Mucosa of rectum (tissue), 2 donors: ENCODE measurements at regions not wholly inside any gene's neighbourhood (a gene's known extent, or its start where the extent isn't known, plus 50 kb on each side); places are given as distances from the start of the nearest gene placed in this dataset.

Experiments used
- H3K27ac ChIP-seq, 2 donors: one replicate each; pipeline ENCODE4 v1.7.0; 2013; ENCODE audit warnings: inconsistent platforms in 2 of 2, low read depth in 2 of 2, low read length in 2 of 2
- H3K27me3 ChIP-seq, 2 donors: one replicate each; pipeline ENCODE4 v1.7.0; 2013; ENCODE audit warnings: low read length in 2 of 2; ENCODE audit not compliant: control insufficient read depth in 2 of 2, insufficient read depth in 2 of 2
- H3K36me3 ChIP-seq, 2 donors: one replicate each; pipeline ENCODE4 v1.7.0; 2013; ENCODE audit warnings: low read length in 2 of 2; ENCODE audit not compliant: control insufficient read depth in 2 of 2, insufficient read depth in 2 of 2
- H3K4me1 ChIP-seq, 2 donors: one replicate each; pipeline ENCODE4 v1.7.0; 2013; ENCODE audit warnings: low read length in 2 of 2, mild to moderate bottlenecking in 1 of 2; ENCODE audit not compliant: control insufficient read depth in 2 of 2, insufficient read depth in 2 of 2
- H3K4me3 ChIP-seq, 2 donors: one replicate each; pipeline ENCODE4 v1.7.0; 2013; ENCODE audit warnings: low read length in 2 of 2
- H3K9ac ChIP-seq, 2 donors: one replicate each; pipeline ENCODE4 v1.7.0; 2013; ENCODE audit warnings: low read length in 2 of 2, low read depth in 1 of 2, mild to moderate bottlenecking in 1 of 2
- H3K9me3 ChIP-seq, 2 donors: one replicate each; pipeline ENCODE4 v1.7.0; 2013; ENCODE audit warnings: low read length in 2 of 2; ENCODE audit not compliant: control insufficient read depth in 2 of 2
- donor health status: healthy.
- donor health status: Normal muscosa, but diverticular disease.

- no peaks in the 10 kb centered on the region for H3K4me1 ChIP-seq
- no peak overlapping the region for H3K27ac ChIP-seq
- no peak overlapping the region for H3K4me3 ChIP-seq
- H3K27me3 ChIP-seq = no peaks in the 10 kb centered on the region
- no peaks in the 10 kb centered on the region for H3K36me3 ChIP-seq
- H3K9ac ChIP-seq = no peak overlapping the region
- H3K9me3 ChIP-seq = peaks cover 0 to 2% of the 10 kb centered on the region in 2 donors
Measured at GRCh38 chr3:117217760-117218316, 508.3 kb downstream of the TUSC7 start.

- H3K9ac ChIP-seq = no peak overlapping the region
- H3K27ac ChIP-seq = no peak overlapping the region
- no peaks in the 10 kb centered on the region for H3K9me3 ChIP-seq
- H3K27me3 ChIP-seq = no peaks in the 10 kb centered on the region
- no peak overlapping the region for H3K4me3 ChIP-seq
- no peaks in the 10 kb centered on the region for H3K36me3 ChIP-seq
- no peaks in the 10 kb centered on the region for H3K4me1 ChIP-seq
Measured at GRCh38 chr3:117218641-117219048, 509.1 kb downstream of the TUSC7 start.

DNA sequence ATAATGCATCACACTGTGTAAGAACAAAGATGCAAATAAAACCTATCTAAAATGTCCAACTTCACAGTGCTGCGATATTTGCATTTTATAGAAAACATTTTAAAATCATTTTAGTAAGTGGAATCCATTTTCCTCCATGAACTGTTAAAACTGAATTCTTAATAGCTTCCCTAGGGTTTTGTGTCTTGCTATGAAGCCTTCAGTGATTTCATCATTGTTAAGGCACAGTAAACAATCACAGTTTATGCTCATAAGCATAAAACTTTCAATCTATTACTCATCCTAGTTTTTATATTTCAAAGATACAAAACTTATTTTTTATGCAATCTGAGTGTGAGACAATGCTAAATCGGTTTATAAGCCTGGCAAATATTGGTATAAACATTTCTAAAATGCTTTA lies 509.7 kb downstream of the TUSC7 start:
- Histone ChIP-seq H3K4me1 (no peaks in the 10 kb centered on the region), H3K27me3 (no peaks in the 10 kb centered on the region), H3K4me3 (no peak overlapping the region), H3K27ac (no peak overlapping the region), H3K9ac (no peak overlapping the region), H3K36me3 (no peaks in the 10 kb centered on the region), H3K9me3 (no peaks in the 10 kb centered on the region)

DNA sequence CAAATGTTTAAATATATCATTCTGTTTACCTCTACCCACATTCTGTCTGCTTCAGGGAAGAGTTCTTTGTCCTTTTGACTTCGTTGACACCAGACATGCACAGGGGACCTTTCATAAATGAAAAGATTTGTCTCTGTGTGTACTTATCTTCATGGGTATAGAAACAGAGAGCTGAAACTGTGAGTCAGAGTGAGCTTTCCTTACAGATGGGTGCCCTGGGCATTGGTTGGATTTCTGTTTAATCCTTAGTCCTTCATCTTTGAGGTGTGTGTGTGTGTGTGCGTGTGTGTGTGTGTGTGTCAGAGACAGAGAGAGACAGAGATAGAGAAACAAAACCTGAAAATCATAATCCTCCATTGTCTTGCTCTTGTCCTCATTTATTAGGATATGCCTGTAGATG lies 517.4 kb downstream of the TUSC7 start:
- Histone ChIP-seq H3K27me3 (no peaks in the 10 kb centered on the region), H3K4me3 (no peak overlapping the region), H3K9me3 (no peaks in the 10 kb centered on the region), H3K4me1 (no peaks in the 10 kb centered on the region), H3K9ac (no peak overlapping the region), H3K36me3 (no peaks in the 10 kb centered on the region), H3K27ac (no peak overlapping the region)

- Histone ChIP-seq H3K9me3 (no peaks in the 10 kb centered on the region), H3K9ac (no peak overlapping the region), H3K4me1 (no peaks in the 10 kb centered on the region), H3K27me3 (no peaks in the 10 kb centered on the region), H3K27ac (no peak overlapping the region), H3K4me3 (no peak overlapping the region), H3K36me3 (no peaks in the 10 kb centered on the region)
Measured at GRCh38 chr3:117228466-117228865, 518.9 kb downstream of the TUSC7 start.

- Histone ChIP-seq H3K4me1 (no peaks in the 10 kb centered on the region), H3K27me3 (no peaks in the 10 kb centered on the region), H3K9ac (no peak overlapping the region), H3K4me3 (no peak overlapping the region), H3K9me3 (no peaks in the 10 kb centered on the region), H3K27ac (no peak overlapping the region), H3K36me3 (no peaks in the 10 kb centered on the region)
Measured at GRCh38 chr3:117230924-117231323, 521.3 kb downstream of the TUSC7 start.

DNA sequence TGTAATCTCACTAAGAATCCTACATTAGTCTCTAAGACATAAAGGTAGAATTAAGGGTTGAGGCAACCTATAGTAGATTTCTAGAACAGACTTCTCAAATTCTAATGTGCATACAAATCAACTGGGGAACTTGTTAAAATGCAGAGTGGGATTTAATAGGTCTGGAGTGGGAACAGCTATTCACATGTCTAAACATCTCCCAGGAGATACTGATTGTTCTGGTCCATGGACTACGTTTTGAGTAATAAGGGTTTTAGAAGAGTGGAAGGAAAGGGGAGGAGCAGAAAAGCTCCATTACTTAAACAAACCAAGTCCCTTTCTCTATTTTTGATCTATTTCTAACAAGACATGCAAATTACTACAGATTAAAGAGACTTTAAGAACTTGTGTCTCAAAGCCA lies 524.8 kb downstream of the TUSC7 start:
- H3K9ac ChIP-seq = no peak overlapping the region
- H3K36me3 ChIP-seq = no peaks in the 10 kb centered on the region
- H3K4me3 ChIP-seq = no peak overlapping the region
- no peaks in the 10 kb centered on the region for H3K9me3 ChIP-seq
- no peak overlapping the region for H3K27ac ChIP-seq
- H3K4me1 ChIP-seq = no peaks in the 10 kb centered on the region
- no peaks in the 10 kb centered on the region for H3K27me3 ChIP-seq

DNA sequence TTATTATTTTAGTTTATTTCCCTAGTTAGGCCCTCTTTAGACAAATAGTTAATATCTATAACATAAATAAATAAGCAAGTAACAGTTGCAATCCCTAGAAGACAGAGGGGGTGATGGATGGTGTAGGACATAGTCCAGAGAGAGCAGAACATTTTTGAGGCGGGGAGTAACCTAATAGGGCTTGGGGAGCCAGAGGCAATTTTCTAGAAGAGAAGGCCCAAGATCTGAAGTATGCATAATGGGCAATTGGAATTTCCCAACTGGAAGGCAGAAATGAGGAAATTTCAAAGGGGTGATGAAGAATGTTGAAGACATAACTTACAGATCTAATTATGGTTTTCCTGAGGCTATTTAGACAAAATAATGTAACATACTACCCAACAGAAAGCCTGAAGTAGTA lies 525.7 kb downstream of the TUSC7 start:
- no peak overlapping the region for H3K27ac ChIP-seq
- no peaks in the 10 kb centered on the region for H3K4me1 ChIP-seq
- no peaks in the 10 kb centered on the region for H3K9me3 ChIP-seq
- no peak overlapping the region for H3K9ac ChIP-seq
- H3K4me3 ChIP-seq = no peak overlapping the region
- H3K36me3 ChIP-seq = no peaks in the 10 kb centered on the region
- no peaks in the 10 kb centered on the region for H3K27me3 ChIP-seq

- Histone ChIP-seq H3K4me3 (no peak overlapping the region), H3K9me3 (no peaks in the 10 kb centered on the region), H3K27me3 (no peaks in the 10 kb centered on the region), H3K9ac (no peak overlapping the region), H3K27ac (no peak overlapping the region), H3K36me3 (no peaks in the 10 kb centered on the region), H3K4me1 (no peaks in the 10 kb centered on the region)
Measured at GRCh38 chr3:117238806-117239205, 529.2 kb downstream of the TUSC7 start.

GRCh38 chr3:117243657-117244056 lies 534.1 kb downstream of the TUSC7 start:
- Histone ChIP-seq H3K27ac (no peak overlapping the region), H3K4me3 (no peak overlapping the region), H3K27me3 (no peaks in the 10 kb centered on the region), H3K9me3 (no peaks in the 10 kb centered on the region), H3K4me1 (no peaks in the 10 kb centered on the region), H3K9ac (no peak overlapping the region), H3K36me3 (no peaks in the 10 kb centered on the region)
